HG03060 (cell line): ENCODE measurements at regions not wholly inside any gene's neighbourhood (a gene's known extent, or its start where the extent isn't known, plus 50 kb on each side); places are given as distances from the start of the nearest gene placed in this dataset.
"Not testable (repeated sequence)": the region's sequence is repeated elsewhere in the genome, so short reads cannot be mapped to it uniquely, and the experiment has no call there.

Experiments used
- ATAC-seq: cut with Tn5 transposase; IDR thresholded peaks from one replicate; pipeline ENCODE4 v1.9.1; 2021; ENCODE audit warnings: low read depth, moderate number of reproducible peaks; ENCODE audit not compliant: unreplicated experiment

GRCh38 chr1:148221593-148221992 is 69.5 kb upstream of the NBPF11 start:
- not testable (repeated sequence) for ATAC-seq

GRCh38 chr1:148219229-148219628 is 67.1 kb upstream of the NBPF11 start:
- not testable (repeated sequence) for ATAC-seq

GRCh38 chr1:148211191-148211590 is 59.1 kb upstream of the NBPF11 start:
- not testable (repeated sequence) for ATAC-seq

GRCh38 chr1:148210624-148211023 is 58.5 kb upstream of the NBPF11 start:
- not testable (repeated sequence) for ATAC-seq

GRCh38 chr1:148210166-148210565 is 58.1 kb upstream of the NBPF11 start:
- not testable (repeated sequence) for ATAC-seq

- not testable (repeated sequence) for ATAC-seq
These were observed 49.9 kb upstream of the NBPF11 start for GRCh38 chr1:148202013-148202412.
